CD4-positive, alpha-beta T cell treated with Interferon alpha-2 for 1 hour (primary cell): ENCODE measurements at regions not wholly inside any gene's neighbourhood (a gene's known extent, or its start where the extent isn't known, plus 50 kb on each side); places are given as distances from the start of the nearest gene placed in this dataset.
"Not testable (repeated sequence)": the region's sequence is repeated elsewhere in the genome, so short reads cannot be mapped to it uniquely, and the experiment has no call there.

Experiments
- DNase-seq, 2 donors: peaks; one replicate each; pipeline ENCODE4 v3.0.0-alpha.2; 2020 to 2022

- no peak for DNase-seq
Measured at GRCh38 chr5:67732921-67733320, 482.6 kb upstream of the PIK3R1 start.

GRCh38 chr5:67732471-67732870, 483.1 kb upstream of the PIK3R1 start:
- no peak for DNase-seq

DNA sequence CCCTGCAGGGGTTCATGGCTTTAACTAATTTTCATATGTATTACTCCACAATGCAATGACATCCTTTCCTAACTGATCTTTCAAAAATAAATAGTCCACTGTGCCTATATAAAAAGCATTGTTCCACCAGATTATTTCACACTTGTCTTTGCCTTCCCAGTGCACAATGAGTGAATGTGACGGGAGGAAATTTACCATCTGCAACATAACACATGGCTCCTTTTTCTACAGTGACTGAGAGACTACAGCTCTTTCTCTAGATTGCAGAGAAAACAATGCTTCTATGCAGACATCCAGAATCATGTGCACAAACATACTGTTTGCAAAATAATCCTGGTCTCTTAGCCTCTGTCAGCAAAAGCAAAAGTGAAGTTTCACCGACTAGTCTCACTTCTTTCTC, 483.7 kb upstream of the PIK3R1 start:
- DNase-seq: no peak

- no peak for DNase-seq
Measured at GRCh38 chr5:67730917-67731474, 484.6 kb upstream of the PIK3R1 start.

DNA sequence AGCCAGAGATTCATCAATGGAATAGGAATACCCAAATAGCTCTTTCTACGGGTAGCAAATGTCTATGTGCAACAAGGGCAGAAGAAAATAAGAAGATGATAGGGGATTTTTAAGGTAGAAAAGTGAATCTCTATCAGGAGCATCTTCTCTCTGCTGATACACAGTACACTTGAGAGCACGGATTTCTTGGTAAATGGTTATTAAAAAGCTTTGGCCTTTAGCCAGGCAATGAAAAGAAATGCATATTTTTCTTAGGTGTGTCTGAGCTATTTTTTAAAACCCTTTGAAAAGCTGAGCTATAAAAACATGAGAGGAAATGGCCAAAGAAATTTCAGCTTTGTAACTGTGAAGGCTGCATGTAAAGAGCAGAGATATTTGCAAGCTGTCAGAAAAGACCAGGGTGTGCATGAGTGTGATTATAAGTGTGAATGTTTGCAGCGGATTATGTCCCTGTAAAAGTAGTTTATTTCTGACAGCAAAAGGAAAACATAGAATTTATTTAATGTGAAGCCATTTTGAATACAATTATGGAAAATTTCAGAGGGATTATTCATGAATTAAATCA, 487.1 kb upstream of the PIK3R1 start:
- no peak for DNase-seq

DNA sequence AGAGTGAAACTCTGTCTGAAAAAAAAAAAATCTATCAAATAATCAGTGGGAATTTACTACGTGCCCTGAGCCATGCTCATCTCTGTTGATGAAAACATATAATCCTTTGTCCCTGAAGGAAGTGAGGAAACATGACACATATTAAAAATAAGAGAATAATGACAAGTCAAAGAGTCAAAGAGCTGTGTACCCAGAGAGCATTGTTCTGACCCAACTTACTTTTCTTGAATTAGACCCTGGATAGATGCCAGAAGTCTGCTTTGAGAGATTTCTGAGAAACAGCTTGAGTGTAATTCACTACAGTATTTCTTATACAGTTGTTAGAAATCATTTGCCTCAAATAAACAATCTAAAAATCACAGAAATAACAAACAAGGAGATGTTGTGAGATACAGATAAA, 490.0 kb upstream of the PIK3R1 start:
- DNase-seq: no peak

GRCh38 chr5:67724412-67725135, 491.0 kb upstream of the PIK3R1 start:
- DNase-seq: no peak

- DNase-seq: no peak
Measured at GRCh38 chr5:67723873-67724272, 491.7 kb upstream of the PIK3R1 start.

- DNase-seq: not testable (repeated sequence)
Measured at GRCh38 chr5:67722582-67722981, 493.0 kb upstream of the PIK3R1 start.

GRCh38 chr5:67720162-67720772, 495.3 kb upstream of the PIK3R1 start:
- DNase-seq: no peak

GRCh38 chr5:67702008-67702407, 505.4 kb upstream of the CD180 start:
- no peak for DNase-seq

DNA sequence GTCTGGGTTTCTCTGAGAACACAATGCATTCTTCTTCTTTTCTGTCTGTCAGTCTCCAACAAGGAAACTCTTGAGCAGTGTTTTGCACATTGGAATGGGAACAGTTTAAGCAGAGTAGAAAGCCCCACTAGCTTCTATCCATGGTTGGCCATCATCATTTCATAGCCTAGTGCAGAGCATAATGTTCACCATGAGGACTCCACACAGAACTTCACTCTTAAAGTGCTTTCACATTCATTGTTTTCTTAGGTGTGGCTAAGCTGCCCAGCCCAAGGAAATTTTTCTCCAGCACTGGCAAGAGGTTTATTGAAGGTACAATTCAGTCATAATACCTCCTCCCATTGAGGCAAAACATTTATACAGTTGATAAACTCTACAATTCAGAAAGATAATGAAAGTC, 503.0 kb upstream of the CD180 start:
- no peak for DNase-seq

- DNase-seq: no peak
Measured at GRCh38 chr5:67696446-67696845, 499.8 kb upstream of the CD180 start.

- DNase-seq: no peak
Measured at GRCh38 chr5:67695369-67695768, 498.8 kb upstream of the CD180 start.

- no peak for DNase-seq
Measured at GRCh38 chr5:67694810-67695191, 498.2 kb upstream of the CD180 start.

- DNase-seq: no peak
Measured at GRCh38 chr5:67693956-67694809, 497.6 kb upstream of the CD180 start.

DNA sequence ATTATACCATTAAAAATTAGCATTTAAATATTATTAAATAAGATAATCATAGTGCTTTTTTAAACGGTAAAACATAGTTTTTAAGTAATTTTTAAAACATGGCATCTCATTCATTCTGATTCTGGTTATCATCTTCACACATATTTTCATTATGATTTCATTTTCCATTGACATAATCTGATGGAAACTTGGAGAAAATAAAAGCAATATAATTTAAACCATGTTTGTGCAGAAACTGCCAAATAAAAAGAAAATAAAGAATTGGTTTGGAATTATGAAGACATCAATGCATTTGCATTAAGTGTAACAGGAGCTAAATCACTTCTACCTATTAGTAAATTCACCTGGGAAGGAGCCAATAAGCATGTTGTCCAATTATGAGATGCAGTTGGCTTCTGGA, 490.1 kb upstream of the CD180 start:
- no peak for DNase-seq

- DNase-seq: no peak
Measured at GRCh38 chr5:67681703-67682102, 485.1 kb upstream of the CD180 start.

- DNase-seq: no peak
Measured at GRCh38 chr5:67680099-67680498, 483.5 kb upstream of the CD180 start.

DNA sequence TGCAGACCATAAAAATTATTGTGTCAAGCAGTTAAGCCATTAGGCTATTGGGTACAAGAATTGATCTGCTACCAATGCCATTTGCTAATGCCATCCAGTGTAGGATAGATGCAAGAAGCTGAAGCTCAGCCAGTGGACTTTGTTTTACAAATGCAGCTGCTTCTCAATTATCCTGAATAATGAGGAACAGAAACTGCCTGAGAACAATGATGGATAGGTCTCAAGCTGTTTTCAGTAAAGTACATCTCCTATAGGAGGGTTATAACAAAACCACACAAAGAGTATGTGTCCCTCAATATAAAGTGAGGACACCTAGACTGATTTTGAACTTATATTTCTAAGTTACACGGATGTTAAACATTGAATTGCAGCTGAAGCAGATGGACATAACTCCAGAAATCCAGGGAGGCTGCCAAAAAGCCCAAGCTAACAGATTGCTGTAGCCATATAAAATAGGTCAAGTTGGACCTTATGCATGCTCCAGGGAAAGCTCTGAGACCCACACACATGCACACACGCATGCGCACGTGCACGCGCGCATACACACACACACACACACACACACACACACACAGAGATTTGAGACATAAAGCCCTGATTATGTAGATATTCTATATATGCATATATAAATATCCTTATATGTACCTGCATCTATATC, 482.7 kb upstream of the CD180 start:
- no peak for DNase-seq

DNA sequence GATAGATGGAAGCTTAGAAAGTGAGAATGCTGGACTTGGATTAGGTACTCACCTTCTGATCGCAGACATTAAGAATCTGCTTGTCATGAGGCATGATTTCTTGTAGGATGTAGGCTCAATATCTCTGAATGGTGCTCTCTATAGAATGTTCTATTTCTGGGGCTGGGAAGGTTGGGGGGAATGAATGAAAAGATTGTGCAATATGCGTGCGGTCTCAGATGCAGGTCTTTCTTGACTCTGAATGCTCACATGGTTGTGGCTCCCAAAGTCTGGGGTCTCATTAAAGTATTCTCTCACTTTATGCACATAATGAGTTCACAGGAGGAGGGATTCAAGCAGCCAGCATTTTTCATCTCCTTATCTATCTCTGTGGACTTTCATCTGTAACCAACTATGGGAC, 482.0 kb upstream of the CD180 start:
- no peak for DNase-seq

DNA sequence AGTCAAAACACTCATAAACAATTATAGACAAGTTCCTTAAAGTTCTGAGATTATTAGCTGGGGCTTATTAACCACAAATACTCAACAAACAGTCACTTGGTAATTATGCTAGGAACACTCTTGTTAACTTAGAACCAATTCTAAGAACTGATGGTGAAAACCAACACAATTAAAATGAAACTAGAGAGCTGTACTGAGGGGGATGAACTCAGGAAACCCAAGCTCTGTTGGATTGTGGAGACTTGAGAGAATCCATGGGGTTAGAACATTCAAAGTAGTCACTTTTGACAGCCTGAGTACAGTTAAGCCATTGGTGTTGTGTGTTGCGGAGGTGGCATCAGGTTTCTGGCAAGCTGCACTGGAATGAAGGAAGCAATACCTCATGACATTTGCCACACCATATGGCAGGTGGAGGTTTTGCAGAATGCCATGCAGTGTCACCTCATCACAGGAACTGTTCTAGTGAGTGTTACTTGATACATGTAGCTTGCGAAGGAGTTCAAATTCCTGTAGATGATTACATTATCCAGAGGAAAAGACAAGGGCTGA, 480.9 kb upstream of the CD180 start:
- DNase-seq: no peak
